ENCODE measurements at regions not wholly inside any gene's neighbourhood (a gene's known extent, or its start where the extent isn't known, plus 50 kb on each side); places are given as distances from the start of the nearest gene placed in this dataset.

GRCh38 chr18:24937639-24938275 lies 414.2 kb downstream of the ZNF521 start:
- no peak for DNase-seq (ENCODE audit: low read depth)

GRCh38 chr18:24940416-24940815 lies 411.6 kb downstream of the ZNF521 start:
- DNase-seq (ENCODE audit: low read depth), result no peak

- DNase-seq (ENCODE audit: low read depth), result no peak
Measured at GRCh38 chr18:24941174-24941951, 410.6 kb downstream of the ZNF521 start.

GRCh38 chr18:24942144-24942543 lies 409.8 kb downstream of the ZNF521 start:
- no peak for DNase-seq (ENCODE audit: low read depth)

- no peak for DNase-seq (ENCODE audit: low read depth)
Measured at GRCh38 chr18:24947521-24948305, 404.3 kb downstream of the ZNF521 start.

- no peak for DNase-seq (ENCODE audit: low read depth)
Measured at GRCh38 chr18:24949908-24950307, 402.1 kb downstream of the ZNF521 start.

GRCh38 chr18:24954341-24954740 lies 397.6 kb downstream of the ZNF521 start:
- no peak for DNase-seq (ENCODE audit: low read depth)

- no peak for DNase-seq (ENCODE audit: low read depth)
Measured at GRCh38 chr18:24958001-24958400, 394.0 kb downstream of the ZNF521 start.

- peak; percentile 0 for DNase-seq (ENCODE audit: low read depth)
Measured at GRCh38 chr18:24959051-24959476, 392.9 kb downstream of the ZNF521 start.

- DNase-seq (ENCODE audit: low read depth), result no peak
Measured at GRCh38 chr18:24964216-24964615, 387.8 kb downstream of the ZNF521 start.

GRCh38 chr18:24968238-24968775 lies 383.7 kb downstream of the ZNF521 start:
- no peak for DNase-seq (ENCODE audit: low read depth)

GRCh38 chr18:24972577-24972976 lies 379.4 kb downstream of the ZNF521 start:
- DNase-seq (ENCODE audit: low read depth), result no peak

GRCh38 chr18:24974431-24974830 lies 377.5 kb downstream of the ZNF521 start:
- DNase-seq (ENCODE audit: low read depth), result no peak

GRCh38 chr18:24975496-24976372 lies 376.2 kb downstream of the ZNF521 start:
- DNase-seq (ENCODE audit: low read depth), result no peak

GRCh38 chr18:24976502-24976901 lies 375.5 kb downstream of the ZNF521 start:
- no peak for DNase-seq (ENCODE audit: low read depth)

GRCh38 chr18:24979235-24979634 lies 372.7 kb downstream of the ZNF521 start:
- DNase-seq (ENCODE audit: low read depth), result no peak

- no peak for DNase-seq (ENCODE audit: low read depth)
Measured at GRCh38 chr18:24982831-24983230, 369.1 kb downstream of the ZNF521 start.

GRCh38 chr18:24983566-24984139 lies 368.3 kb downstream of the ZNF521 start:
- no peak for DNase-seq (ENCODE audit: low read depth)

GRCh38 chr18:24985586-24985985 lies 366.4 kb downstream of the ZNF521 start:
- no peak for DNase-seq (ENCODE audit: low read depth)

- DNase-seq (ENCODE audit: low read depth), result no peak
Measured at GRCh38 chr18:24986666-24987302, 365.2 kb downstream of the ZNF521 start.
